H7 (cell line): ENCODE measurements at regions not wholly inside any gene's neighbourhood (a gene's known extent, or its start where the extent isn't known, plus 50 kb on each side); places are given as distances from the start of the nearest gene placed in this dataset.

Experiments
- DNase-seq: peaks from one replicate; pipeline ENCODE4 v3.0.0; 2012
- H3K27me3 ChIP-seq: 2 replicates; pipeline ENCODE4 v1.6.0; 2011; ENCODE audit warnings: mild to moderate bottlenecking, low read length; ENCODE audit not compliant: control insufficient read depth, insufficient read depth
- H3K36me3 ChIP-seq: replicated peaks from 2 replicates; pipeline ENCODE4 v1.5.1; 2011; ENCODE audit warnings: low read length; ENCODE audit not compliant: control insufficient read depth, insufficient read depth
- H3K4me3 ChIP-seq: 2 replicates; pipeline ENCODE4 v1.5.1; 2011; ENCODE audit warnings: low read depth, mild to moderate bottlenecking, control low read depth, low read length, moderate library complexity; ENCODE audit not compliant: insufficient read depth

- H3K27me3 ChIP-seq, result no peaks in the 10 kb centered on the region
- DNase-seq, result no peak
- H3K36me3 ChIP-seq, result no peaks in the 10 kb centered on the region
- no peak overlapping the region for H3K4me3 ChIP-seq
Measured at GRCh38 chr1:177748080-177748801, 221.6 kb downstream of the SEC16B start.

DNA sequence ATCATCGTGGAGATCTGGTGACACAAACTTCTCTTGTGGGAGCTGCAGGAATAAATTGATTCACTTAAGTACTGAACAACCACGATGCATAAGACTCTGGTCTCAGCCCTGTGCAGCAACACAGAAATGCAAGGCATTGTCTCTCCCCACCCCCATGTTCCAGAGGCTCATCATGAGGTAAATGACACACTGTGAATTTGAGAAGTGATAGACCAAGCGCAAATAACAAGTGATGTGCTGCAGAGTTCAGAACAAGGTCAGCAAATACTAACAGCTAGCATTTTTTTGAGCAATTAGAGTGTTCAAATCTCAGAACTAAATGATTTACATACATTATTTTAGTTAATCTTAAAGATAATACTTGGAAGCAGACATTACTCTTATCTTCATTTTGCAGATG is 223.7 kb downstream of the SEC16B start:
- no peak for DNase-seq
- Histone ChIP-seq H3K4me3 (no peak overlapping the region), H3K27me3 (no peaks in the 10 kb centered on the region), H3K36me3 (no peaks in the 10 kb centered on the region)

DNA sequence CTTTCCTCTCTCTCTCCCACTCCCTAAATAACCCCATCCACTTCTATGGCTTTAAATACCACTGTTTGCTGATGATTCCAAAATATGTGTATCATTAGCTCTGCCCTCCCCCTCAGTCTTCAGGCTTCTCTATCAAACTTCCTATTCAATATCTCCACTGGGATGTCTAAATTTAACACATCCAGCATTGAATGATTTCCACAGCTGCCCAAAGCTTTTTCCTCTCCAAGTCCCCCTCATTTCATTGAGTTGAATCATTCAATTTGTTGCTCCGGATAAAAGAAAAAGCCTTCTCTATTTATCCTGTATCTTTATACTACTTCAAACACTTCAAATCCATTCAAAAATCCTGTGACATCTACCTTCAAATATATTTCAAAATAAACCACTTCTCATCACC is 225.0 kb downstream of the SEC16B start:
- Histone ChIP-seq H3K27me3 (no peaks in the 10 kb centered on the region), H3K36me3 (no peaks in the 10 kb centered on the region), H3K4me3 (no peak overlapping the region)
- DNase-seq, result no peak

GRCh38 chr1:177741476-177741875 is 228.4 kb downstream of the SEC16B start:
- no peaks in the 10 kb centered on the region for H3K36me3 ChIP-seq
- H3K4me3 ChIP-seq, result no peak overlapping the region
- no peaks in the 10 kb centered on the region for H3K27me3 ChIP-seq
- DNase-seq, result no peak

DNA sequence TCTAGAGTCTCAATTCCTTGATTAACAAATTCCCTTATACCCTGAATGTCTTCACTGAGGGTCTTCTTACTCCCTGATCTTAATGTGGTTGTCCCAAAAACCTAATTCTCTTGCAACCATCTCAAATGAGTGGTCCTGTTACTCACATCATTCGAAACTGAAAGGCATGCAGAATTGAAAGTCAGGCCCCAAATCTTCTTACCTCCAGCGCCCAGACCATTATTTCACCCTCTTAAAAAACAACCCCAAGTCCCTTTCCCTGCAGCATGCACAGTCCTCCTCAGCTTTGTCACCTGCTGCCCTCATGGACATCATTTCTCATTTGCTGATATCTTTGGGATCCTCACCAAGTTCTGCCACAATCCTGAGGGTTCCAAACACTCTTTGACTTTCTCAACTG is 230.1 kb downstream of the SEC16B start:
- Histone ChIP-seq H3K4me3 (no peak overlapping the region), H3K36me3 (no peaks in the 10 kb centered on the region), H3K27me3 (no peaks in the 10 kb centered on the region)
- DNase-seq, result no peak

DNA sequence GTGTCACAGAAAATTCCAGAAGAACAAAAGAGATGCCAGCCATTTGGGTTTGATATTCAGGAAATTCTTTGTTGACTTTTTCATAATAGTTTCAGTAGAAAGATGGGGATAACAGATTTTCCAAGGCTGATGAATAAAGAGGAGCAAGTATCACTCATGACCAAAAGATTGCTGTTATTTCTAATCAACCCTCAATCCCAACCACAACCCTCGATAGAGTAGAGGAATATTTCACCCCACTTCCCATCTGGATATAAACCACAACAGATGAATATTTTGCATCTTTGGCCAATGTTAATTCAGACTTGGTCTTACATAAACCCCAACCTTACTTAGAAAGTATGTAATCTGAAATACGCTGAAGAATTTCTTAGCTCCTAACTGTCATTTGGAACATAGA is 232.4 kb downstream of the SEC16B start:
- H3K36me3 ChIP-seq, result no peaks in the 10 kb centered on the region
- no peak overlapping the region for H3K4me3 ChIP-seq
- DNase-seq, result no peak
- H3K27me3 ChIP-seq, result no peaks in the 10 kb centered on the region

DNA sequence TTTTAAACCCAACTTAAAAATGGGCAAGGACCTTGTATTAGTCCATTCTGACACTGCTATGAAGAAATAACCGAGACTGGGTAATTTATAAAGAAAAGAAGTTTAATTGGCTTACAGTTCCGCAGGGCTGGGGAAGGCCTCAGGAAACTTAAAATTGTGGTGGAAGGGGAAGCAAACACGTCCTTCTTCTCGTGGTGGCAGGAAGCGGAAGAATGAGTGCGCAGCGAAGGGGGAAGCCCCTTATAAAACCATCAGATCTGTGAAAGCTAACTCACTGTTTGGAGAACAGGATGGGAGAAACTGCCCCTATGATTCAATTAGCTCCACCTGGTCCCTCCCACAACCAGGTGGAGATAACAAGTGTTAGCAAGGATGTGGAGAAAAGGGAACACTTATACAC is 237.7 kb downstream of the SEC16B start:
- H3K36me3 ChIP-seq, result no peaks in the 10 kb centered on the region
- no peak overlapping the region for H3K4me3 ChIP-seq
- DNase-seq, result no peak
- H3K27me3 ChIP-seq, result no peaks in the 10 kb centered on the region

DNA sequence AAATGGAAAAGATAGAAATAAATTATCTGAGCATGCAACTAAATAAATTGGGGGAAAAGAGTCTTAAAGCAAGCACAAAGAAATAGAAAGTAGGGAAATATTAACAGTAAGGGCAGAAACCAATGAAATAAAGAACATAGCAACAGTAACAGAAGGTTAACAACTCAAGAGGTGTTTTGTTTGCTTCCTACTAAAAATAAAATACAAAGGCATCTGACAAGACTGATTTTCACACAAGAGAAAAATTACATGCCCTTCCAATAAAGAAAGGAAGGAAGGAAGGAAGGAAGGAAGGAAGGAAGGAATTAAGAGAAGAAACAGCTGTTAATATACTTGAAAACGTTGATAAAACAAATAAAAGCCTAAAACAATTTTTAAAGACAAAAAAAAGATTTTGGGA is 240.2 kb downstream of the SEC16B start:
- no peak overlapping the region for H3K4me3 ChIP-seq
- no peaks in the 10 kb centered on the region for H3K27me3 ChIP-seq
- no peaks in the 10 kb centered on the region for H3K36me3 ChIP-seq
- no peak for DNase-seq

DNA sequence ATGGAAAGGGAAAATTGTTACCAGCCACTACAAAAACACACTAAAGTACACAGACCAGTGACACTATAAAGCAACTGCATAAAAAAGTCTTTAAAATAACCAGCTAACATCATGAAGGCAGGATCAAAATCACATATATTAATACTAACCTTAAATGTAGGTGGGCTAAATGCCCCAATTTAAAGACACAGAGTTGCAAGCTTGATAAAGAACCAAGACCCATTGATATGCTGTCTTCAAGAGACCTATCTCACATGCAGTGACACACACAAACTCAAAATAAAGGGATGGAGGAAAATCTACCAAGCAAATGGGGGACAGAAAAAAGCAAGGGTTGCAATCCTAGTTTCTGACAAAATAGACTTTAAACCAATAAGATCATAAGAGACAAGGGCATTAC is 246.3 kb downstream of the SEC16B start:
- DNase-seq, result no peak
- Histone ChIP-seq H3K4me3 (no peak overlapping the region), H3K36me3 (no peaks in the 10 kb centered on the region), H3K27me3 (no peaks in the 10 kb centered on the region)

DNA sequence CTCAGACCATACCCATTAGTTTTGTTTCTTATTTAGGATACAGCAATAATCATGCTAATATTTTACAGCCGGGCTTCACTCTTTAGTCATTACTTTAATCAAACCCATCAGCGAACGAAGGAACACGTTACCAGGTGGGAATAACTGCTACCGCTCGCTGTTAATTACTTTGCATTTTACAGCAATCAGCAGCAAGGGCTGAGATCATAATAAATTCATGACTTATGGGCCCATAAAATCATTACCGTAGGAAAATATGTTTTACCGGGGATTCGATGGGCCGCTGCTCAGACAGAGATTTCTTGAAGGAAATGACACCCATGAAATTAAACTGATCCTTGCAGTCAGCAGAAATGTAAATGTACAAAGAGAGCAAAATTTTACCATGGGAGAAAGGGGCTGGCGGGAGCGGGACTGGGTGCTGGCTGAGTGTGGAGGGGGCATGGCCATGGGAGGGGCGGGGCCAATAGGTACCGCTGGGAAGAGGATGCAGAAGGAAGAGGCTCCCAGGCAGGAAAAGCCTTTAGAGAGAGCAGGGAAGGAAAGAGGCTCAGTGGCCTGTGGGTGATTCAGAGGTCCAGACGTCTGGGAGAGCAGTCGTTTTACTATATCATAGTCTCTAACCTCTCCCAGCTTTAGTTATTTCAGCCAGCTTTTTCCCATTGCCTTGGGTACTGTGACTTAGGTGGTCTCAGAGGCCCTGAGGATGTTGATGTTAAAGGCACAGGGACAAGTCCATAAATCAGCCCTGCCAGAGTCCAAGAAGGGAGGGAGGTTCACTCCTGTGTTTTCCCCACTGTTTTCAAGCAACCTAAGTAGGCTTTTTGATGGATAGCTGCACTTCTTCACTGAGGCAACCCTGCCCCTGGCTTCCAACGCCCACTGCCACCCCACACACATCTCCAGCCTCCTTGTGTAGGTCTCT is 258.9 kb downstream of the SEC16B start:
- no peaks in the 10 kb centered on the region for H3K27me3 ChIP-seq
- H3K36me3 ChIP-seq, result no peaks in the 10 kb centered on the region
- peak; percentile 28 for DNase-seq
- no peak overlapping the region for H3K4me3 ChIP-seq

DNA sequence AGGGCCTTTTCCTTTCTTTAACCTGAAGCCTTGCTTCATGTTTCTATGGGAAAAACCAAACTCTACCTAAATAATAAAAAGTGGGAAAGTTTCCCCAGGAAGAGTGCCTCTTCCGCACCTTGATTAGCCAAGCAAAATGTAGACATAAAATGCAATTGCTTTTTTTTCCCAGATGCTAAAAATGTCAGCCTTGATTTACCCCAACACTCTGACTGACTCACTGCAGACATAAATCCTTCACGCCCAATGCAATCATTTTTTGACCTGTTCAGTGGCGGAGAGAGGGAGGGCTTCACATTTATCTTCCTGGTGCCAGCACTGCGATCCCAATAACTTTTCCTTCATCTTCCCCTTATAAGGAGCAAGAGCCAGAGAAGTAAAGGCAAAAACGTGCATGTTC is 261.5 kb downstream of the SEC16B start:
- no peaks in the 10 kb centered on the region for H3K27me3 ChIP-seq
- no peaks in the 10 kb centered on the region for H3K36me3 ChIP-seq
- H3K4me3 ChIP-seq, result no peak overlapping the region
- DNase-seq, result no peak

DNA sequence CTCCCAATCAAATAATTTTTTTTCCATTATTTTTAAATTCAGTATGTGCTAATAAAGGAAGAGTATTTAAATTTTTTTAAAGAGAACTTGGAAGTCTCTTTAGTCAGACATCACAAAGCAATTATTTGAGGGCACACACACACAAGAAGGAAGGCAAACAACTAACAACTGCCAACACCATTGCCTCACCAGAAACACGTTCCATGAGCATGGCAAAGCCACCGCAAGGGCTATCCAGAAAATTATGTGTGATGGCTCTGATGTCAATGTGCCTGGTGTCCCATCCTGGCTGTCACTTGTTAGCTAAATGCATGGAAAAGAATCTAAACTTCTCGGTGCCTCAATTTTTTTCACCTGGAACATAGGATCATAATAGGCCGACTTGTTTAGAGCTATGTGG is 262.9 kb downstream of the SEC16B start:
- no peak overlapping the region for H3K4me3 ChIP-seq
- no peaks in the 10 kb centered on the region for H3K27me3 ChIP-seq
- DNase-seq, result no peak
- H3K36me3 ChIP-seq, result no peaks in the 10 kb centered on the region

- no peaks in the 10 kb centered on the region for H3K36me3 ChIP-seq
- H3K4me3 ChIP-seq, result no peak overlapping the region
- no peaks in the 10 kb centered on the region for H3K27me3 ChIP-seq
- DNase-seq, result no peak
Measured at GRCh38 chr1:177705839-177706238, 264.0 kb downstream of the SEC16B start.

GRCh38 chr1:177703888-177704446 is 265.9 kb downstream of the SEC16B start:
- Histone ChIP-seq H3K36me3 (no peaks in the 10 kb centered on the region), H3K27me3 (no peaks in the 10 kb centered on the region), H3K4me3 (no peak overlapping the region)
- DNase-seq, result no peak
